ENCODE measurements at regions not wholly inside any gene's neighbourhood (a gene's known extent, or its start where the extent isn't known, plus 50 kb on each side); places are given as distances from the start of the nearest gene placed in this dataset.

GRCh38 chr16:9186061-9186460 lies 94.6 kb downstream of the HAPSTR1 start:
- no peak for DNase-seq (ENCODE audit: low spot score)

- DNase-seq (ENCODE audit: low spot score), result no peak
Observed at GRCh38 chr16:9188721-9189120, 97.3 kb downstream of the HAPSTR1 start.

- DNase-seq (ENCODE audit: low spot score), result no peak
Observed at GRCh38 chr16:9191274-9191850, 99.9 kb downstream of the HAPSTR1 start.

GRCh38 chr16:9192746-9193145 lies 101.3 kb downstream of the HAPSTR1 start:
- DNase-seq (ENCODE audit: low spot score), result no peak

- DNase-seq (ENCODE audit: low spot score), result no peak
Observed at GRCh38 chr16:9195287-9195686, 103.8 kb downstream of the HAPSTR1 start.

GRCh38 chr16:9197957-9198661 lies 106.7 kb downstream of the HAPSTR1 start:
- DNase-seq (ENCODE audit: low spot score), result no peak

- no peak for DNase-seq (ENCODE audit: low spot score)
Observed at GRCh38 chr16:9199311-9199710, 107.9 kb downstream of the HAPSTR1 start.

- DNase-seq (ENCODE audit: low spot score), result no peak
Observed at GRCh38 chr16:9199751-9200150, 108.3 kb downstream of the HAPSTR1 start.

- no peak for DNase-seq (ENCODE audit: low spot score)
Observed at GRCh38 chr16:9203956-9204355, 112.5 kb downstream of the HAPSTR1 start.

GRCh38 chr16:9205661-9206060 lies 114.2 kb downstream of the HAPSTR1 start:
- no peak for DNase-seq (ENCODE audit: low spot score)

- no peak for DNase-seq (ENCODE audit: low spot score)
Observed at GRCh38 chr16:9206156-9206555, 114.7 kb downstream of the HAPSTR1 start.

- DNase-seq (ENCODE audit: low spot score), result no peak
Observed at GRCh38 chr16:9212621-9213020, 121.2 kb downstream of the HAPSTR1 start.

- peak; percentile 43 for DNase-seq (ENCODE audit: low spot score)
Observed at GRCh38 chr16:9219813-9220212, 128.4 kb downstream of the HAPSTR1 start.

GRCh38 chr16:9225527-9226316 lies 134.3 kb downstream of the HAPSTR1 start:
- peak; percentile 77 for DNase-seq (ENCODE audit: low spot score)

- no peak for DNase-seq (ENCODE audit: low spot score)
Observed at GRCh38 chr16:9226924-9227323, 135.5 kb downstream of the HAPSTR1 start.

GRCh38 chr16:9231039-9231438 lies 139.6 kb downstream of the HAPSTR1 start:
- DNase-seq (ENCODE audit: low spot score), result no peak

GRCh38 chr16:9232102-9232770 lies 140.8 kb downstream of the HAPSTR1 start:
- no peak for DNase-seq (ENCODE audit: low spot score)

- DNase-seq (ENCODE audit: low spot score), result no peak
Observed at GRCh38 chr16:9235867-9236266, 144.4 kb downstream of the HAPSTR1 start.

- DNase-seq (ENCODE audit: low spot score), result no peak
Observed at GRCh38 chr16:9236319-9236718, 144.9 kb downstream of the HAPSTR1 start.

- DNase-seq (ENCODE audit: low spot score), result peak; percentile 35
Observed at GRCh38 chr16:9238346-9238745, 146.9 kb downstream of the HAPSTR1 start.

- DNase-seq (ENCODE audit: low spot score), result no peak
Observed at GRCh38 chr16:9241177-9241576, 149.7 kb downstream of the HAPSTR1 start.

GRCh38 chr16:9248162-9248561 lies 156.7 kb downstream of the HAPSTR1 start:
- no peak for DNase-seq (ENCODE audit: low spot score)

- DNase-seq (ENCODE audit: low spot score), result no peak
Observed at GRCh38 chr16:9249534-9249933, 158.1 kb downstream of the HAPSTR1 start.
